ENCODE measurements at regions not wholly inside any gene's neighbourhood (a gene's known extent, or its start where the extent isn't known, plus 50 kb on each side); places are given as distances from the start of the nearest gene placed in this dataset.
A peak's percentile ranks its signal among the peaks of the same experiment; 100 is the strongest.

DNA sequence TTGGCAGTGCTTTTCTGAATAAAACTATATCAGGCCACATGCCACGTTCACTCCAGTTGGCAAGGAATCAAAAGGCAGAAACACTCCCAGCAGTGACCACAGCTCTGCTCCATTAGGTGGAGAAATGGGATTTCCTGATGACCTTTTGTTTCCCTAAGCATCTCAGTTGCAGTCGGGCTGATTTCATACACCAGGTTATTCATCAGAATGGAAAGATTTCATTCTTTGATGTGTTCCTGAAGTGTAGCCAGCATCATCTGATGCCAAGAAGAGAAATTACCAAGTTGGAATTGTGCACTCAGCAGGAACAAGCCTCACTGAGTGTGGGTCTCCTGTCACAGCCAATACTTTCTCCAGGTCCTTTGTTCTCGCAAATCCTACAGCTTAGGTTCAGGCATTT, 193.7 kb downstream of the SPATA18 start:
- ATAC-seq (no peak), DNase-seq (no peak)
- no peak overlapping the region for H3K27ac ChIP-seq
- no peaks in the 10 kb centered on the region for H3K9me3 ChIP-seq
- no peaks in the 10 kb centered on the region for H3K4me1 ChIP-seq
- intact Hi-C loops (cut with DNase I) = no loop called here
- no peaks in the 10 kb centered on the region for H3K27me3 ChIP-seq (ENCODE audit: low read depth)
- H3K36me3 ChIP-seq = no peaks in the 10 kb centered on the region
- no peak overlapping the region for H3K4me3 ChIP-seq
- no peak for TF ChIP-seq CTCF (IDR thresholded peaks at IDR 0.05)

GRCh38 chr4:52246827-52247226, 195.7 kb downstream of the SPATA18 start:
- no peak for TF ChIP-seq CTCF (IDR thresholded peaks at IDR 0.05)
- intact Hi-C loops (cut with DNase I) = no loop called here
- Histone ChIP-seq H3K4me3 (no peak overlapping the region), H3K27ac (no peak overlapping the region), H3K4me1 (no peaks in the 10 kb centered on the region), H3K36me3 (no peaks in the 10 kb centered on the region), H3K27me3 (ENCODE audit: low read depth) (no peaks in the 10 kb centered on the region), H3K9me3 (peaks cover 1% of the 10 kb centered on the region)
- ATAC-seq (no peak), DNase-seq (no peak)

DNA sequence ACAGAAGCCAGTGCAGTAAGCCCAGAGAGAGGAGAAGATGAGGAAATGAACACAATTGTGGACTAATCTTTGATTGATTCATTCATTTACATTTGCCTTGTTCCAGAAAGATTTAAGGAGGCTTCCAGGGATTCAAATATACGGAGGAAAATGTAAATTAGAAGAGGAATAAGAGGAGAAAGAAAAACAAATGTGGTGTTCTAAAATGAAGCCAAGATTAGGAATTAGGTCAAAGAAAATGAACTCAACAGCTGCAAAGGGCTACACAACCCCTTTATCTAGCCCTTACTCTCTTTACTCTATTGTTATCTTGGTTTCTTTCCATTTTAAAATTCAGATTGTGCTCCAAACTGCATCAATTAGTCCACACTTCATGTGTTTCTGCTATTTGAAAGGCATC, 196.8 kb downstream of the SPATA18 start:
- Histone ChIP-seq H3K4me3 (no peak overlapping the region), H3K36me3 (no peaks in the 10 kb centered on the region), H3K4me1 (no peaks in the 10 kb centered on the region), H3K27me3 (ENCODE audit: low read depth) (no peaks in the 10 kb centered on the region), H3K27ac (no peak overlapping the region), H3K9me3 (peaks cover 8% of the 10 kb centered on the region)
- TF ChIP-seq CTCF (IDR thresholded peaks at IDR 0.05) = no peak
- ATAC-seq (no peak), DNase-seq (no peak)
- intact Hi-C loops (cut with DNase I) = no loop called here

GRCh38 chr4:52248820-52249219, 197.7 kb downstream of the SPATA18 start:
- no peak for TF ChIP-seq CTCF (IDR thresholded peaks at IDR 0.05)
- Histone ChIP-seq H3K27ac (no peak overlapping the region), H3K36me3 (no peaks in the 10 kb centered on the region), H3K9me3 (peaks cover 8% of the 10 kb centered on the region), H3K27me3 (ENCODE audit: low read depth) (no peaks in the 10 kb centered on the region), H3K4me3 (no peak overlapping the region), H3K4me1 (no peaks in the 10 kb centered on the region)
- DNase-seq = no peak
- intact Hi-C loops (cut with DNase I) = no loop called here
- ATAC-seq = no peak

- TF ChIP-seq CTCF (IDR thresholded peaks at IDR 0.05) = no peak
- intact Hi-C loops (cut with DNase I) = no loop called here
- peaks cover 8% of the 10 kb centered on the region for H3K9me3 ChIP-seq
- no peak overlapping the region for H3K4me3 ChIP-seq
- H3K36me3 ChIP-seq = no peaks in the 10 kb centered on the region
- ATAC-seq (no peak), DNase-seq (no peak)
- H3K4me1 ChIP-seq = no peaks in the 10 kb centered on the region
- H3K27me3 ChIP-seq (ENCODE audit: low read depth) = no peaks in the 10 kb centered on the region
- no peak overlapping the region for H3K27ac ChIP-seq
Observed at GRCh38 chr4:52249581-52249980, 198.5 kb downstream of the SPATA18 start.

- Histone ChIP-seq H3K27me3 (ENCODE audit: low read depth) (no peaks in the 10 kb centered on the region), H3K36me3 (no peaks in the 10 kb centered on the region), H3K4me1 (no peaks in the 10 kb centered on the region), H3K9me3 (peaks cover 8% of the 10 kb centered on the region), H3K27ac (no peak overlapping the region), H3K4me3 (no peak overlapping the region)
- intact Hi-C loops (cut with DNase I) = no loop called here
- peak in 1 of 2 donors; percentile 17 for ATAC-seq
- no peak for DNase-seq
- TF ChIP-seq CTCF (IDR thresholded peaks at IDR 0.05) = no peak
Observed at GRCh38 chr4:52250154-52250553, 199.1 kb downstream of the SPATA18 start.

All from lower lobe of right lung (tissue), 2 donors.